ENCODE measurements at regions not wholly inside any gene's neighbourhood (a gene's known extent, or its start where the extent isn't known, plus 50 kb on each side); places are given as distances from the start of the nearest gene placed in this dataset.

GRCh38 chr20:40486297-40486696, 202.7 kb downstream of the MAFB start:
- DNase-seq = no peak

GRCh38 chr20:40481743-40482458, 207.1 kb downstream of the MAFB start:
- no peak for DNase-seq

DNA sequence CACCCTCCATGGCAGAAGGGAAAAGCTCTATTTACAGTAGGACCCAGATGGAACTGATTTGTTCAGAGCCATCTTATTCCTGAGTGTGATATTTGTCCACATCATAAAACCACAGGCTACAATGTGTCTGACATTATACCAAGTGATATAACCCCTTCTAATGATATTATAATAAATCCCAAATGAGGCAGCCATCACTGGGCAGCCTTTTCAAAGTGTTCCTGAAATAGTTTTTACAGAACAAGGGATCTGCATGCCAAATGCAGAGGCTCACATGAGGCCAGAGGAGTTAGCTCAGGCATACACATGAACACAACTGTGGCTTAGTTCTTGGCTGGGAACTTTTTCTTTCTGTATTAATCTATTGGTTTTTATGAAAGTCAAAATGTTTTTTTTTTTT, 207.7 kb downstream of the MAFB start:
- no peak for DNase-seq

DNA sequence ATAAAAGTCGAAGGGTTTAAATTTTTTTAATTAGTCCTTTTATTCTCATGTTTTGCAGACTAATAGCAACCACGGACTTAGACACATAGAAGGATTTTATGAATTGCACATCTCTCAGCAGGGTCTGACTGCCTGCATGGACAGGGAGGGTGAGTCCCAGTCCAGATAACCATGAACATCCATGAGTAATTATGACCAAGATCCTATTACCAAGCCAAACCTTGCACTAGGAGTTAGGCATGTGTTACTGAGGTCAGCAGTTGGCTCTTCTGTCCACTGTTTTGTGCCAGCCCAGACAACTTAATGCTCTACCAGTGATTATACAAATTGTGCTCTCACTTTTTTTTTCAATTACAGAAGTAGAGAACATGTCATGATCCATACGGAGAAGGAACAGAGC, 211.2 kb downstream of the MAFB start:
- no peak for DNase-seq

DNA sequence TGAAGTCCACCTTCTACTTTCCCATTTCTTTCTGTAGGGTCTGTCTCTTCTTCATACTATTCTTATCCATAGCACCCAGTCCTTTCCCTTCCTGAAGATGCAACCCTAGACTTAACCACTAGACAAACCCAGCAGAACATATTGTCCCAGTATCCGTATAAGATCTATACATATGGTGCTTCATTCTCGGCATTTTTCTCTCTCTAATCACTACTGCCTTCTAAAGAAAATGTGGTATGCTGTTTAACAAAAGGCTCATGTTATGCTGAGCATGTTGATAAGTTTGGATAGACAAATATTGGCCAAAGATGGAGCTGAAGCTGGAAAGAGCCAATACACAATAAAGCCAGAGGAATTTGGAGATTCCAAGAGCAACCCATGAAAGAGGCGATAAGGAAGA, 212.6 kb downstream of the MAFB start:
- DNase-seq = no peak

- no peak for DNase-seq
Measured at GRCh38 chr20:40472905-40473304, 216.1 kb downstream of the MAFB start.

GRCh38 chr20:40471261-40471629, 217.8 kb downstream of the MAFB start:
- no peak for DNase-seq

GRCh38 chr20:40470445-40471260, 218.4 kb downstream of the MAFB start:
- DNase-seq = no peak

- DNase-seq = no peak
Measured at GRCh38 chr20:40468759-40469158, 220.3 kb downstream of the MAFB start.

DNA sequence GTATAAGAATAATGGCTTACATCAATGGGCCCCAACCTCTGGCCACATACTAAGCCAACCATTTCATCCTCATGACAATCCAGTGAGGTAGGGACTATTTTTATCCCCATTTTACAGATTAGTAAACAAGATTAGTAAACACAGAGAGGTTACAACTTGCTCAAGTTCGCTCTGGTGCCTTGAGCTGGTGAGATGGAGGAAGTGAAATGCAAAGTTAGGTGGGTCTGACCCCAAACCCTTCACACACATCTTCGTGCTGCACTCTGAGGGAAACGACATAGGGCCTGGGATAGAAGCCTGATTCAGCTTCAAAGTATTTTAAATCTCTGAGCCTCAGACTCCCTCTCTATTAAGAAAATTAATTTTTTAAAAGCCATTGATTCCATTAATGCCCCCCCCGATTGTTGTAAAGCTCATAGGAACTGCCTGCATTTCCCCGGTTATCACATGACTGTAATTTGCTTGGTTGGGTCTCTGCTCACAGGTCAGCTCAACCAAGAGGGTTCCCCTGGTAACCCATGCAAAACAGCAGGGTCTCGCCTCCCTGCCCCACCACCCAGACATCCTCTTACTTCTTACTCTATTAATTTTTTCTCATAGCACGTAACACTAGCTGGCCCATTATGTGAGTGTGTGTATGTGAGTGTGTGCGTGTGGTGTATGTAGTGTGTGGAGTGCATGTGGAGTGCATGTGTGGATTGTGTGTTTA, 221.2 kb downstream of the MAFB start:
- no peak for DNase-seq

DNA sequence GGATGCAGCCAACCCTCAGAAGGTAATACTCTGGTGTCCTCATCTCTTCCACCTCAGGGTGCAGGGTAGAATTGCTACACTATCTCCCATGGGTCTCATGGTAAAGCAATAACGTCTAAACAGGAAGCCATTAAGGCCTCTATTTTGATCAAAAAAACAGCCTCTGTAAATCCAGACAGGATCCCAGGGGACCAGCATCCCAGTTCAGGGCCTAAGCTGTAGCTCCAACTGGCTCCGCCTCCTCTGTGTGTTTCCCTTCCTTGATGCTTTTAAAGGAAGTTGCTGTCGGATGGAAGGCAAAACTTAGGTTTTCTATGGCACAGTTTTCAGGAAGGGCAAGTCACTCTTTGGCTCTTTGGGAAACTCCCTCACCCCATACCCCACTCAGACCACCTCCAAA, 222.0 kb downstream of the MAFB start:
- DNase-seq = no peak

GRCh38 chr20:40464731-40465208, 224.3 kb downstream of the MAFB start:
- DNase-seq = no peak

DNA sequence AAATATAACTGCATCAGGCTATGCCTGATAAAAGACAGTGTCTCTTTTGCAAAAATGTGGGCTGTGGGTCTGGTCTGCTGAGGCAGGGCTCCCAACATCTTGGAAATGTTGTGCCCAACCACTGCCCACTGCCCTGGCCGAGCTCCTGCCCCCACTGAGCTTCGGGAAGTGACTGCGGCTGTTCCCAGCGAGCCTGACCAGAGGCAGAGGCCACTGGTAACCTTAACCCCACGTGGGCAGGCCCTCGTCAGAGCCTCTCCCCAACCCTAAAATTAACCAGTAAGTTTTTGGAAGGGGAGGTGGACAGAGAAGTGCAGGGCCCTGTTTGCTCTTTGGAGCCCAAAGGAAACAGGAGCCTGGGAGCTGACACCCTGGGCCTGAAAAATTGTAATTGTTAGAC, 225.9 kb downstream of the MAFB start:
- no peak for DNase-seq

GRCh38 chr20:40462566-40462965, 226.5 kb downstream of the MAFB start:
- no peak for DNase-seq

DNA sequence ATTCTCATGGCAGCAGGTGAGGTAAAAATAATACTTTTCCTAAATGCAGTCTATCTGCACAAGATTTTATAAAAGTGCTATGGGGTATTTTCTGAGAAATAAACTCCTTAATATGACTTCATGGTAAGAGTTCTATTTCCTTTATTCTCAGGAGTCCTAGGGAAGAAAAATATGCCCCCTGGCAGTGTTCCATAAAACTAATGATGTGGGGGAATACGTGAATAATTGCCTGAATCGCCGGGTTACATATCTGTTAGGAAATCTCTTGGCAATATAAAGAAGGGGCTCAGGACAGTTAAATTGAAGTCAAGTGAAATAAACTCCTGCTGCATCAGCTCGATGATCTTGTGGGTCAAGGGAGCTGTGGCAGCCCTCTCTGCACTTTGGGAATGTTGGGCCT, 229.7 kb downstream of the MAFB start:
- DNase-seq = no peak

- no peak for DNase-seq
Measured at GRCh38 chr20:40457404-40457803, 231.6 kb downstream of the MAFB start.

DNA sequence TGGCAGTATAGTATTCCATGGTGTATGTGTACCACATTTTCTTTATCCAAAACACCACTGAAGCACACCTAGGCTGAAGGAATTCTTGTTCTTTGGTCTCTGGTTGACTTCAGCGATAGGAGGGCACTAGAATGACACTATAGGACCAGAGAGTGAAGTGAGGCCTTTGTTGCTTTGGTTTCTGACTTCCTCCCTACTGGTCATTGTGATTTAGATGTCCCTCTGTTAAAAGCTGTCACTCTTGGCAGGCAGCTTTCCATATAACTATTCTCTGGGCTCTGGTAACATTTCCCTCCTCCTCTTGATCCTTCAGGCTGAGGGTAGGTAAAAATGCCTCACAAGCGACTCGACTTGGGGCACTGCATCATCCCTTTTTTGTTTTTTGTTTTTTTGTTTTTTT, 236.3 kb downstream of the MAFB start:
- DNase-seq = no peak

- DNase-seq = no peak
Measured at GRCh38 chr20:40451552-40451951, 237.5 kb downstream of the MAFB start.

GRCh38 chr20:40449974-40450616, 238.9 kb downstream of the MAFB start:
- no peak for DNase-seq

DNA sequence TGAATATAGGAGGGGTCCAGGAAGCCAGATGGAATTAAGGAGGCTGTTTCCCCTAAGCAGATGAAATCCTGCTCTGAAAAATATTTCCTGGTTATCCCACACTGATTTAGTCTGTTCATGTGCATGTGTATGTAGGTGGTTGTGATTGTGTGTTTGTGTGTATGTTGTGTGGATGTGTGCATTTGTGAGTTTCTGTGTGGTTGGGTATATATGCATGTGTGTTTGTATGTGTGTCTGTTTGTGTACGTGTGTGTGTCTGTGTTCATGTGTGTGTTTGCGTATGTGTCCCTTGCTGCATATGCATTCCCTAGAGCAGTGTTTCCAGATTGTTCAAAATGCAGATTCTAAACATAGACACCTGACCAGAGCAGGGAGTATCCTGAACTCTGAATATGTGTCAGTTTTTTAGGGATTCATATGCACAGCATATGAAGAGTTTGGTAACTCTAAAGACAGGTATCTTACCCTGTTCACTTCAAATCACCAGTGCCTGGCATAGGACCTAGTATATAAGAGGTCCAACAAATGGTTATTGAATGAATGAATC, 239.8 kb downstream of the MAFB start:
- DNase-seq = no peak

DNA sequence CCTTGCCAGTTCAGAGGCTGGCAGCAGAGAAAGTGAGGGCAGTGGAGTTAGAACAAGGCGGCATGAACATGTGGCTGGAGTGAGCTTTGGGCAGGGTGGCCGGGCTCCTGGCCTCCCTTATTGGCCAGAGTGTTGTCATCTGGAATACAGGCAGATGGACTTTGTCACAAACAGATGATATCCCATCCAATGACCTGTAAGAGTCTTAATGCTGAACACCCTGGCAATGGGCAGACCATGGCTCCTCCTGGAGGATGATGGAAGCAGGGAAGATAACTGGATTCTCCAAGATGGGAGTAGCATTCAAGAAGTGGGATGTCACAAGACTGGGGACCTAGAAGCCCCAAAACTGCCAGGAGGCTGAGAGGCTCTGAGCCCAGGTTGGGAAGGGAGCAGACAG, 242.1 kb downstream of the MAFB start:
- no peak for DNase-seq

DNA sequence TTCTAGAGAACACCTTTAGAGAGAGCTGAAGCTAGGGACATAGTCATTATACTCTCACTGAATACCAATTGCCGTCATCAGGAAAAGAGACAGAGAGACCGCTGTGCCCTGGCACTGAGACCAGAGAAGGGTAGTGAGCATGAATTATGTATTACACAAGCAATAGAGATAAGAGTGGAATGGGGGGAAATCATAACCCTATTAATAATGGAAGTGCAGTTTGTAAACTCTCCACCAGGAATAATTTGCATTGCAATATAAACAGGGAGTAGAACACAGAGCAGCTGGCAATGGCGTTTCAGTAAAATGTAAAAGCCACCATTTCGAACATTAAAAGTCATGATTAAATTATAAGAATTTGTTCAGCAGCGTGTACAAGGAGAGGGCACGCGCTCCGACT, 244.5 kb downstream of the MAFB start:
- no peak for DNase-seq

GRCh38 chr20:40443753-40444152, 245.3 kb downstream of the MAFB start:
- DNase-seq = no peak
